Panc1 (cell line): ENCODE measurements at regions not wholly inside any gene's neighbourhood (a gene's known extent, or its start where the extent isn't known, plus 50 kb on each side); places are given as distances from the start of the nearest gene placed in this dataset.

Source experiments
- CTCF ChIP-seq: fragments of 450-650 bp; IDR thresholded peaks from 2 replicates; pipeline ENCODE4 v1.5.1; 2017; ENCODE audit warnings: mild to moderate bottlenecking
- POLR2AphosphoS5 ChIP-seq: IDR thresholded peaks from 2 replicates; pipeline ENCODE4 v1.6.1; 2012; ENCODE audit warnings: mild to moderate bottlenecking, low read depth, low read length, moderate library complexity
- REST ChIP-seq, 2 experiments: IDR thresholded peaks; 2 replicates each; pipeline ENCODE4 v1.6.1; 2011 to 2012; ENCODE audit warnings: low read depth in 2 of 2, control low read depth in 1 of 2, low read length in 1 of 2, mild to moderate bottlenecking in 1 of 2, moderate library complexity in 1 of 2; ENCODE audit not compliant: insufficient read depth in 1 of 2
- SIN3A ChIP-seq: IDR thresholded peaks from 2 replicates; pipeline ENCODE4 v1.6.1; 2012; ENCODE audit warnings: low read depth, mild to moderate bottlenecking, low read length, moderate library complexity, borderline replicate concordance; ENCODE audit not compliant: insufficient read depth
- TCF7L2 ChIP-seq: IDR thresholded peaks from 2 replicates; pipeline ENCODE4 v1.6.1; 2011; ENCODE audit warnings: mild to moderate bottlenecking, low read depth, low read length, inconsistent platforms

GRCh38 chr4:126986005-126986404, 646.8 kb upstream of the INTU start:
- TF ChIP-seq CTCF (no peak), REST (IDR thresholded peaks at IDR 0.05; ENCODE audit: insufficient read depth in 1 of 2, low read depth in 2 of 2, low read length in 1 of 2) (no peak), POLR2AphosphoS5 (no peak), TCF7L2 (no peak), SIN3A (no peak)
